Cardiac muscle cell (in vitro differentiated cells and primary cell): ENCODE measurements at regions not wholly inside any gene's neighbourhood (a gene's known extent, or its start where the extent isn't known, plus 50 kb on each side); places are given as distances from the start of the nearest gene placed in this dataset.

Source experiments
- DNase-seq, 2 donors: peaks; one replicate each; pipeline versions ENCODE4 v3.0.0 to v3.0.0-alpha.2; 2010 to 2017; ENCODE audit warnings: low read depth in 1 of 2, low spot score in 1 of 2
- H3K27ac ChIP-seq: fragments of 200-600 bp; sonication (generic); 2 replicates; pipeline ENCODE4 v1.5.1; 2016
- H3K27me3 ChIP-seq: fragments of 200-600 bp; sonication (generic); 2 replicates; pipeline ENCODE4 v1.6.0; 2016; ENCODE audit warnings: control low read depth
- H3K36me3 ChIP-seq: fragments of 200-600 bp; sonication (generic); 2 replicates; pipeline ENCODE4 v1.5.1; 2016; ENCODE audit warnings: control low read depth
- H3K4me1 ChIP-seq: fragments of 200-600 bp; sonication (generic); 2 replicates; pipeline ENCODE4 v1.8.1; 2017; ENCODE audit warnings: low read depth, mild to moderate bottlenecking, mixed run types
- H3K4me3 ChIP-seq: fragments of 200-600 bp; sonication (generic); 2 replicates; pipeline ENCODE4 v1.5.1; 2016; ENCODE audit warnings: mild to moderate bottlenecking
- H3K9me3 ChIP-seq: fragments of 200-600 bp; sonication (generic); 2 replicates; pipeline ENCODE4 v1.5.1; 2017; ENCODE audit warnings: low read depth, mild to moderate bottlenecking, control low read depth
- TF ChIP-seq, protein P1 (sequence below): IDR thresholded peaks from 2 replicates; pipeline ENCODE4 v1.5.1; 2012; ENCODE audit warnings: low read depth, mild to moderate bottlenecking, low read length

DNA sequence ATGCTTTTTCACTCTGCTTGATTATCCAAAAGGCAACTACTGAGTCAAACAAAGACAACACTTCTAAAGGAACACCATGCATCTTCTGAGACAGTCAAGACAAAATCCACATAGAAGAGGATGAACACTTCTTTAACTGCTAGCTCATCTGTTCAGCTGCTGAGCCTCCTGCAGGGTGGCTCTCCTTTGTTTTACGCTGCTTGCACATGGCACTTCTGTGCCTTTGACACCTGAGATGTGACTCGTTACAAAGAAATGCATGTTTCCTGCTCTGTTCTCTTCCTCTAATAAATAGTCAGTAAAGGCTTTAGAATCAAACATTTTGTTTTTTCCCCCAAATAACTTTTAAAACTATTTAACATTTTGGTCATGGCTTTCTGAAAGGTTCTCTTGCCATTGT lies 1129.4 kb downstream of the TDRD15 start:
- TF ChIP-seq, protein P1, sequence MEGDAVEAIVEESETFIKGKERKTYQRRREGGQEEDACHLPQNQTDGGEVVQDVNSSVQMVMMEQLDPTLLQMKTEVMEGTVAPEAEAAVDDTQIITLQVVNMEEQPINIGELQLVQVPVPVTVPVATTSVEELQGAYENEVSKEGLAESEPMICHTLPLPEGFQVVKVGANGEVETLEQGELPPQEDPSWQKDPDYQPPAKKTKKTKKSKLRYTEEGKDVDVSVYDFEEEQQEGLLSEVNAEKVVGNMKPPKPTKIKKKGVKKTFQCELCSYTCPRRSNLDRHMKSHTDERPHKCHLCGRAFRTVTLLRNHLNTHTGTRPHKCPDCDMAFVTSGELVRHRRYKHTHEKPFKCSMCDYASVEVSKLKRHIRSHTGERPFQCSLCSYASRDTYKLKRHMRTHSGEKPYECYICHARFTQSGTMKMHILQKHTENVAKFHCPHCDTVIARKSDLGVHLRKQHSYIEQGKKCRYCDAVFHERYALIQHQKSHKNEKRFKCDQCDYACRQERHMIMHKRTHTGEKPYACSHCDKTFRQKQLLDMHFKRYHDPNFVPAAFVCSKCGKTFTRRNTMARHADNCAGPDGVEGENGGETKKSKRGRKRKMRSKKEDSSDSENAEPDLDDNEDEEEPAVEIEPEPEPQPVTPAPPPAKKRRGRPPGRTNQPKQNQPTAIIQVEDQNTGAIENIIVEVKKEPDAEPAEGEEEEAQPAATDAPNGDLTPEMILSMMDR: no peak
- no peak overlapping the region for H3K27ac ChIP-seq
- no peaks in the 10 kb centered on the region for H3K9me3 ChIP-seq
- DNase-seq: no peak
- H3K4me1 ChIP-seq: no peaks in the 10 kb centered on the region
- no peaks in the 10 kb centered on the region for H3K27me3 ChIP-seq
- no peak overlapping the region for H3K4me3 ChIP-seq
- no peaks in the 10 kb centered on the region for H3K36me3 ChIP-seq

DNA sequence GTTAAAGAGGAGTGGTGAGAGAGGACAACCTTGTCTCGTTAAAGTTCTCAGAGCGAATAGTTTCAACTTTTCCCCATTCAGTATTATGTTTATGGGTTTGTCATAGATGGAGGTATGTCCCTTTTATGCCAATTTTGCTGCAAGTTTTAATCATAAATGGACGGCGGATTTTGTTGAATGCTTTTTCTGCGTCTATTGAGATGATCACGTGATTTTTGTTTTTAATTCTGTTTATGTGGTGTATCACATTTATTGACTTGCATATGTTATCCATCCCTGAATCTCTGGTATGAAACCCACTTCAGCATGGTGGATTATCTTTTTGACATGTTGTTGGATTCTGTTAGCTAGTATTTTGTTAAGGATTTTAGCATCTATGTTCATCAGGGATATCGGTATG lies 1123.8 kb upstream of the KLHL29 start:
- no peaks in the 10 kb centered on the region for H3K9me3 ChIP-seq
- no peaks in the 10 kb centered on the region for H3K27me3 ChIP-seq
- DNase-seq: no peak
- H3K36me3 ChIP-seq: no peaks in the 10 kb centered on the region
- TF ChIP-seq, protein P1: no peak
- H3K4me1 ChIP-seq: no peaks in the 10 kb centered on the region
- no peak overlapping the region for H3K4me3 ChIP-seq
- no peak overlapping the region for H3K27ac ChIP-seq

DNA sequence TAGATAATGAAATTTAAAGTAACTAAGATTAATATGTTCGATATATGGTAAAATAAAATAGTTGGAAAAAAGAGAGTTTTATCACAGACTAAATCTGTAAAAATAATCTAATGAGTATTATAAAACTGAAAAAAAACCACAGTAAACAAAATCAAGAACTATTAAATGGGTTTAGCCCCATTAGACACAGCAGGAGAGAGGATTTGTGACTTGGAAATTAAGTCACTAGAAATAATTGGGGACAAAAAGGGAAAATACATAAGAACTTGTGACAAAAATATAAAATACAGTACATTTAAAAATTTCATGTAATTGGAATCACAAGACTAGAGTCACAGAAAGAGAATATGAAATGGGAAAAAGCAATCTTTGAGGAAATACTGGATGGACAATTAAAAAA lies 1114.6 kb upstream of the KLHL29 start:
- Histone ChIP-seq H3K4me3 (no peak overlapping the region), H3K36me3 (no peaks in the 10 kb centered on the region), H3K4me1 (no peaks in the 10 kb centered on the region), H3K9me3 (no peaks in the 10 kb centered on the region), H3K27ac (no peak overlapping the region), H3K27me3 (no peaks in the 10 kb centered on the region)
- no peak for DNase-seq
- TF ChIP-seq, protein P1: no peak

DNA sequence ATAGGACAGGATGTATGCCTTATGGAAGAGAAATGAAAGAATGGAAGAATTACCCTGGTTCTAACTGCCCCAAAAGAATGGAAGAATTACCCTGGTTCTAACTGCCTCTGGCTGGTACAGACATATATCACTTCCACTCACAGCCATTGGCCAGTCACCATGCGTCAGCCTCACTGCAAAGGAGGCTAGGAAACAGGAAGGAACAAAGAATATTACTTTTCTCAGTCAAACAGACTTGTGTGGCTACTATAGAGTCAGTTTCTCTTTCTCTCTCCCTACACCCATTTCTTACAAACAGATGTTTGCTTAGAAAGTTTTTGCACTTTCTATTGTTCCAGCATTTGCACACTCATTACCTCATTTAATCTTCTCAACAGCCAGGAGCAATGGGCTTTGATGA lies 1111.1 kb upstream of the KLHL29 start:
- Histone ChIP-seq H3K4me1 (no peaks in the 10 kb centered on the region), H3K27me3 (no peaks in the 10 kb centered on the region), H3K9me3 (no peaks in the 10 kb centered on the region), H3K27ac (no peak overlapping the region), H3K4me3 (no peak overlapping the region), H3K36me3 (no peaks in the 10 kb centered on the region)
- TF ChIP-seq, protein P1: no peak
- DNase-seq: no peak

DNA sequence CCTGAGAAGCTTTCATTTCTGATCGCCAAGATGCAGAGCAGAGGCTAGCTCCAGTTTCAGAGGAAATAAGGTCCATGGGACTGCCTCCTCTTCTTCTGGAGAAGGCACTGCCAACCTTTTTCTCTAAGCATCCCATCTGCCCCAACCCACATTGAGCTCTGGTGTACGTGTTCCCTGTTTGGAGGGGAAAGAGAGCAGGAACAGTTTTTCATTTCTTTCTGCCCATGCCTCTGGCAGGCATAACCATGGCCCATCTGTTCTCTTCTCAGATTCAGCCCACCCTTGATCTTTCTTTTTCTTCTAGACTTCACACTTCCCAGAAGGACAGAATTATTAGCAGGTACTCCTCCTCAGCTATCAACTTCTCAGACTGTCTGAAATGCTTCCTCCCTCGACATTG lies 1110.3 kb upstream of the KLHL29 start:
- Histone ChIP-seq H3K4me3 (no peak overlapping the region), H3K27me3 (no peaks in the 10 kb centered on the region), H3K9me3 (no peaks in the 10 kb centered on the region), H3K4me1 (no peaks in the 10 kb centered on the region), H3K36me3 (no peaks in the 10 kb centered on the region), H3K27ac (no peak overlapping the region)
- no peak for DNase-seq
- TF ChIP-seq, protein P1: no peak

DNA sequence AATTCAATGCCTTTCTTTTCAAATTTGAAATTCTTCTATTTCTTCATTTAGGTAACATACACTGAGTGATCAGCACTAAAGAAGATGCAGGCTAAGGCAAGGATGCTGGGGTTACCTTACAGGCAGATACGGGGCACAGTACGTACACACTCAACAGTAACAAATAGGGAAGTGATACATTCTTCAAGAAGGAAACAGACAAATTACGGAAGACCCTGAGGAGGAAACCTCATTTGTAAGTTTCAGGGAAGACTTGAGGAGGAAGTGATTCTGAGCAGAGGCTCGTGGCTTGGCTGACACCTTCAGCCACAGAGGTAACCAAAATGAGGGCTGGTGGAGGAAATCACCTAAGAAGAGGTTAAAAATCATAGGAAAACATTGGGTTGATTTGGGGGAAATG lies 1108.3 kb upstream of the KLHL29 start:
- H3K4me1 ChIP-seq: peaks cover 10% of the 10 kb centered on the region
- H3K4me3 ChIP-seq: no peak overlapping the region
- no peak for DNase-seq
- TF ChIP-seq, protein P1: no peak
- no peak overlapping the region for H3K27ac ChIP-seq
- no peaks in the 10 kb centered on the region for H3K36me3 ChIP-seq
- no peaks in the 10 kb centered on the region for H3K27me3 ChIP-seq
- no peaks in the 10 kb centered on the region for H3K9me3 ChIP-seq
